Thyroid gland (tissue), 4 donors: ENCODE measurements at regions not wholly inside any gene's neighbourhood (a gene's known extent, or its start where the extent isn't known, plus 50 kb on each side); places are given as distances from the start of the nearest gene placed in this dataset.

Experiments
- CTCF ChIP-seq, 6 experiments: fragments of 200-600 bp in 3 of 6; fragments of 450-650 bp in 3 of 6; sonication (generic) in 3 of 6; IDR thresholded peaks; one replicate each; pipeline ENCODE4 v1.5.1; 2016 to 2019; ENCODE audit warnings: antibody characterized with exemption in 6 of 6, mild to moderate bottlenecking in 2 of 6, inconsistent platforms in 1 of 6, moderate library complexity in 1 of 6
- POLR2A ChIP-seq, 2 donors: fragments of 450-650 bp; IDR thresholded peaks; one replicate each; pipeline ENCODE4 v1.6.1; 2017; ENCODE audit warnings: antibody characterized with exemption in 2 of 2, mild to moderate bottlenecking in 2 of 2, moderate library complexity in 1 of 2

GRCh38 chr15:96147267-96147666 is 183.2 kb upstream of the NR2F2 start:
- TF ChIP-seq CTCF (IDR thresholded peaks at IDR 0.05) (no peak), POLR2A (IDR thresholded peaks at IDR 0.05) (no peak)
